GM23338 (cell line): ENCODE measurements at regions not wholly inside any gene's neighbourhood (a gene's known extent, or its start where the extent isn't known, plus 50 kb on each side); places are given as distances from the start of the nearest gene placed in this dataset.

Experiments used
- ATAC-seq: fragments of 200-7000 bp; cut with Tn5 transposase; 3 replicates; pipeline ENCODE4 v1.9.1; 2020
- DNase-seq: peaks from one replicate; pipeline ENCODE4 v3.0.0-alpha.2; 2015; ENCODE audit warnings: low spot score
- H2AFZ ChIP-seq: fragments of 200-600 bp; sonication (generic); 2 replicates; pipeline ENCODE4 v1.8.0; 2016; ENCODE audit warnings: antibody characterized with exemption, mild to moderate bottlenecking, moderate library complexity
- H3F3A ChIP-seq: fragments of 200-600 bp; sonication (generic); replicated peaks from 2 replicates; pipeline ENCODE4 v1.8.0; 2017; ENCODE audit warnings: antibody characterized with exemption, mixed run types, low read depth
- H3K27ac ChIP-seq: fragments of 200-600 bp; sonication (generic); 2 replicates; pipeline ENCODE4 v1.6.1; 2016; ENCODE audit warnings: low read depth
- H3K27me3 ChIP-seq: fragments of 200-600 bp; sonication (generic); 2 replicates; pipeline ENCODE4 v1.8.0; 2016; ENCODE audit warnings: mild to moderate bottlenecking, mixed run types, moderate library complexity; ENCODE audit not compliant: insufficient read depth
- H3K36me3 ChIP-seq: fragments of 200-600 bp; sonication (generic); 2 replicates; pipeline ENCODE4 v1.8.0; 2016; ENCODE audit warnings: mild to moderate bottlenecking; ENCODE audit not compliant: insufficient read depth
- H3K4me1 ChIP-seq: fragments of 200-600 bp; sonication (generic); 2 replicates; pipeline ENCODE4 v1.8.0; 2016; ENCODE audit warnings: mild to moderate bottlenecking, moderate library complexity; ENCODE audit not compliant: insufficient read depth
- H3K4me2 ChIP-seq: fragments of 200-600 bp; sonication (generic); 2 replicates; pipeline ENCODE4 v1.7.1; 2017; ENCODE audit warnings: mixed run types
- H3K4me3 ChIP-seq: fragments of 200-600 bp; sonication (generic); 2 replicates; pipeline ENCODE4 v1.6.1; 2016; ENCODE audit warnings: mixed run types
- H3K79me2 ChIP-seq: fragments of 200-600 bp; sonication (generic); replicated peaks from 2 replicates; pipeline ENCODE4 v1.8.0; 2017; ENCODE audit warnings: mild to moderate bottlenecking; ENCODE audit not compliant: insufficient read depth
- H3K9me2 ChIP-seq: fragments of 200-600 bp; sonication (generic); 2 replicates; pipeline ENCODE4 v1.8.0; 2017; ENCODE audit not compliant: insufficient read depth
- H4K20me1 ChIP-seq: fragments of 200-600 bp; sonication (generic); replicated peaks from 2 replicates; pipeline ENCODE4 v1.8.0; 2017; ENCODE audit warnings: mild to moderate bottlenecking; ENCODE audit not compliant: insufficient read depth
- H3K27ac Mint-ChIP-seq: 2 replicates; pipeline ENCODE4 v1.8.0; 2020; ENCODE audit warnings: inconsistent platforms, mild to moderate bottlenecking, moderate library complexity, mixed read lengths
- H3K27me3 Mint-ChIP-seq: 3 replicates; pipeline ENCODE4 v1.8.0; 2022; ENCODE audit warnings: low read depth, mild to moderate bottlenecking, moderate library complexity, mixed read lengths, inconsistent platforms; ENCODE audit not compliant: insufficient read depth, poor library complexity
- H3K36me3 Mint-ChIP-seq: 3 replicates; pipeline ENCODE4 v1.8.0; 2021; ENCODE audit warnings: low read depth, mild to moderate bottlenecking, inconsistent platforms, moderate library complexity, mixed read lengths
- H3K4me1 Mint-ChIP-seq: 3 replicates; pipeline ENCODE4 v1.8.0; 2020; ENCODE audit warnings: mild to moderate bottlenecking, inconsistent platforms, mixed read lengths
- H3K4me3 Mint-ChIP-seq: 3 replicates; pipeline ENCODE4 v1.8.0; 2021; ENCODE audit warnings: moderate library complexity, mild to moderate bottlenecking, inconsistent platforms, mixed read lengths
- H3K9me3 Mint-ChIP-seq: 3 replicates; pipeline ENCODE4 v1.8.0; 2020; ENCODE audit warnings: moderate library complexity, mild to moderate bottlenecking, inconsistent platforms, mixed read lengths
- CTCF ChIP-seq, 2 experiments: fragments of 200-600 bp in 1 of 2; sonication (generic) in 1 of 2; conservative IDR thresholded peaks; 2 replicates each; pipeline versions ENCODE4 v1.5.1 to v1.6.1; 2016 to 2017; ENCODE audit warnings: antibody characterized with exemption in 2 of 2, low read depth in 2 of 2, mild to moderate bottlenecking in 2 of 2, moderate library complexity in 1 of 2
- REST ChIP-seq: IDR thresholded peaks from one replicate; pipeline ENCODE4 v1.6.1; 2018; ENCODE audit warnings: antibody characterized with exemption; ENCODE audit not compliant: unreplicated experiment
- STAT1 ChIP-seq: IDR thresholded peaks from one replicate; pipeline ENCODE4 v1.6.1; 2016; ENCODE audit warnings: antibody characterized with exemption; ENCODE audit not compliant: unreplicated experiment
- ZNF331 ChIP-seq: fragments of 250-450 bp; sonication (Bioruptor Pico); IDR thresholded peaks from 2 replicates; pipeline ENCODE4 v1.5.0; 2020; ENCODE audit warnings: low read depth, mild to moderate bottlenecking, moderate library complexity

- TF ChIP-seq STAT1 (no peak), CTCF (conservative IDR thresholded peaks at IDR 0.05; ENCODE audit: low read depth in 2 of 2) (no peak)
Measured at GRCh38 chr1:29478879-29479278, 242.6 kb downstream of the PTPRU start (continued).

- Histone ChIP-seq H3K4me1 (peaks cover 10% of the 10 kb centered on the region), H4K20me1 (no peaks in the 10 kb centered on the region), H3K4me2 (peak overlapping the region; percentile 74), H3K9me2 (no peaks in the 10 kb centered on the region), H3K79me2 (no peaks in the 10 kb centered on the region), H3K4me3 (peak overlapping the region; percentile 69), H3K27ac (no peak overlapping the region), H3K36me3 (no peaks in the 10 kb centered on the region), H2AFZ (peak overlapping the region; percentile 95), H3F3A (no peaks in the 10 kb centered on the region), H3K27me3 (0 out of 2 replicates have a peak, but pooled peaks cover 4% of the 10 kb centered on the region)
- Mint-ChIP-seq H3K27ac (no peak overlapping the region), H3K36me3 (no peaks in the 10 kb centered on the region), H3K4me3 (peak overlapping the region; percentile 68), H3K27me3 (peaks cover 4% of the 10 kb centered on the region), H3K9me3 (no peaks in the 10 kb centered on the region), H3K4me1 (peaks cover 12% of the 10 kb centered on the region)
- ATAC-seq (peak; percentile 98), DNase-seq (peak; percentile 69)
- TF ChIP-seq CTCF (conservative IDR thresholded peaks at IDR 0.05; ENCODE audit: low read depth in 2 of 2) (peak in 1 of 2 experiments; percentile 15; a peak in 1 of 4 replicates), REST (peak; percentile 71), ZNF331 (CRISPR knock-in tag) (no peak)
Measured at GRCh38 chr1:29478151-29478791, 241.9 kb downstream of the PTPRU start.
